GM12864 (cell line): ENCODE measurements at regions not wholly inside any gene's neighbourhood (a gene's known extent, or its start where the extent isn't known, plus 50 kb on each side); places are given as distances from the start of the nearest gene placed in this dataset.

Experiments
- DNase-seq: peaks from one replicate; pipeline ENCODE4 v3.0.0-alpha.2; 2011; ENCODE audit warnings: low read depth
- H3K4me3 ChIP-seq: 2 replicates; pipeline ENCODE4 v1.5.1; 2011; ENCODE audit warnings: mild to moderate bottlenecking, low read depth, low read length, control low read depth
- TF ChIP-seq, protein P1 (sequence below): IDR thresholded peaks from 2 replicates; pipeline ENCODE4 v1.5.1; 2011; ENCODE audit warnings: low read depth, mild to moderate bottlenecking, moderate library complexity, low read length, control low read depth, inconsistent platforms; ENCODE audit errors: missing control alignments

DNA sequence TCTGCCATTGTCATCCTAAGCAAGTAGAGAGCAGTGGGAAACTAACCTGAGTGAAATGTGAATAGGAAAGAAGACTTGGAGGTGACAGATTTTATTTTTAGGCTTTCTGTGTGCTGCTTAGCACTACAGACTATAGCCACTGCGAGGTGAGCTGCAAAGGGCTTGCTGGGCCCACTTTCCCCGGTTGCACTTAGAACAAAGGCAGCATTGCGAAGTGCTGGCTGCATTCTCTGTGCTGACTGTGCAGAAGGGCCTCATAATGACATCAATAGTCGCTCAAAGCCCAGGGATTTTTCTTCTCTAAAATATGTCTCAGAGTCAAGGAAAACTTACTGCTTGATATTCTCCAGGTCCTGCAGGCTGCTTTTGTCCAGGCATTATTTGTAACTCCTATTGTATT lies 592.1 kb downstream of the TDRD15 start:
- no peak for DNase-seq
- TF ChIP-seq, protein P1, sequence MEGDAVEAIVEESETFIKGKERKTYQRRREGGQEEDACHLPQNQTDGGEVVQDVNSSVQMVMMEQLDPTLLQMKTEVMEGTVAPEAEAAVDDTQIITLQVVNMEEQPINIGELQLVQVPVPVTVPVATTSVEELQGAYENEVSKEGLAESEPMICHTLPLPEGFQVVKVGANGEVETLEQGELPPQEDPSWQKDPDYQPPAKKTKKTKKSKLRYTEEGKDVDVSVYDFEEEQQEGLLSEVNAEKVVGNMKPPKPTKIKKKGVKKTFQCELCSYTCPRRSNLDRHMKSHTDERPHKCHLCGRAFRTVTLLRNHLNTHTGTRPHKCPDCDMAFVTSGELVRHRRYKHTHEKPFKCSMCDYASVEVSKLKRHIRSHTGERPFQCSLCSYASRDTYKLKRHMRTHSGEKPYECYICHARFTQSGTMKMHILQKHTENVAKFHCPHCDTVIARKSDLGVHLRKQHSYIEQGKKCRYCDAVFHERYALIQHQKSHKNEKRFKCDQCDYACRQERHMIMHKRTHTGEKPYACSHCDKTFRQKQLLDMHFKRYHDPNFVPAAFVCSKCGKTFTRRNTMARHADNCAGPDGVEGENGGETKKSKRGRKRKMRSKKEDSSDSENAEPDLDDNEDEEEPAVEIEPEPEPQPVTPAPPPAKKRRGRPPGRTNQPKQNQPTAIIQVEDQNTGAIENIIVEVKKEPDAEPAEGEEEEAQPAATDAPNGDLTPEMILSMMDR, result no peak
- H3K4me3 ChIP-seq, result no peak overlapping the region

DNA sequence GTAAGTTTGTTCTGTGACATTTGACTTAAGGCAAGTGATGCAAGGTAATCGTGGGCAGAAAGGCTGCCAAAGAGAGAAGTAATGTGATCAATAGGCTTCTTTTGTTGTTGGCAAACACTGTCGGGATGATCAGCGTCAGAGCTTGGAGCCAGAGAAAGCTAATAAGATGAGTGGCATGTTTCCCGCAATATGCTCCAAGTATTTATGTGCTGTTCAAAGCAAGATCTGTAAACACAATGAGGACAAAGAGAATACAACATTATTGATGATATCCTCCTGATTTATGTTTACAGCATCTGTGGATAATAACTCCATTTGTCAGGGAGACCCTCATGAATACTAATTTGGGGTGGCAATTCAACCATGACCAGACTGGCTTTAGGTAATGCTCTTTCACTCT lies 603.3 kb downstream of the TDRD15 start:
- DNase-seq, result no peak
- no peak overlapping the region for H3K4me3 ChIP-seq
- TF ChIP-seq, protein P1, result no peak

DNA sequence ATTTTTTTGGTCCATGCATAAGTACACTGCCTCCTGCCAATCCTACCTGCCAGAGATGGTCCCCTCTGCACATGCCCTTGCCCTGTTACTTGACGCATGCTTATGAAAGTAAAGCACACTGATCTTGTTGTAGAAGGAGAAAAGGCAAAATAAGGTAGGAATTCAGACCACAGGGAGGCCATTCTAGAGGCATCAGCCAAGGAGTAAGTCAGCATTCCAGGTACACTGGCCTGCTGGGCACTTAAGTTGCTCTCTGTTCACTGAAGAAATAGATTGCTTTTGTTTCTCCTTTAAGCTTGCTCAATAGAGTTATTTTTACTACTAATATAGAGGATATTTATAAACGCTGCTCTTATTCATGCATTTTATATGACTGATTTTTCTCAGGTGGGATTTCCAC lies 604.4 kb downstream of the TDRD15 start:
- no peak overlapping the region for H3K4me3 ChIP-seq
- TF ChIP-seq, protein P1, result no peak
- DNase-seq, result no peak

DNA sequence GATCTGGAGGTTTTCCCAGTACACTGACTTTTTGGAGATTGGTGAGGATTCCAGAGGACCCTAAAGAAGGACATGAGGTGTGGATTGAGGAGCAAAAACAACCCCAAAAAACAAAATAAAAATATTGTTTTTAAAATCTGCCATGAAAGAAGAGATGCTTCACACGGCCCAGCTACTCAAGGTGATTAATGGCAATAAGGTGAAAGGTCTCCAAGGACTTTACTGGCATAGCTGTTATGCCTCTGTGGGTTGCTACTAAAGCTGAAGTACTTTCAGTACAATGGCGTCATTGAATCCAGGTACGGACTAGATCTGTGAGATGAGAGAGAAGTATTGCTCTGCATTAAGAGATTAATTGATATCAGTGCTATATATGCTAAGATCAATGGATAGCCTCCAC lies 606.4 kb downstream of the TDRD15 start:
- H3K4me3 ChIP-seq, result no peak overlapping the region
- TF ChIP-seq, protein P1, result no peak
- no peak for DNase-seq

DNA sequence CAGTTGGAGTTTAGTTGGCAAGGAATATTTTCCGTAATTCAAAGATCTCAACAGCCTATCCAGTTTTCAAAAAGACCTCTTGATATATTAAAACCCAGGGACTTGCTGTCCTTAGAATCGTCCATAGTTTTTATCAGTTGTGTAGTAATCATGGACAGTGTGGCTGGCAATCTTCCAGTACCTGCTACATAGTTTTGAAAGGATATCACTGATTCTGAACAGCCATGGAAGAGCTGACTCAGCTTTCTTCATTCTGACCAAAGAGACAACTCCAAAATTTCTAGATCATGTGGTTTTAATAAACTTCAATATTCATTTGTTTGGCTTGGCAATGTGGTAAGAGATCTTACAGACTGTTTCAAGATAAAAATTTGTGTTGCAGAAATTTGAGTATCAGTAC lies 616.7 kb downstream of the TDRD15 start:
- no peak overlapping the region for H3K4me3 ChIP-seq
- TF ChIP-seq, protein P1, result no peak
- no peak for DNase-seq

DNA sequence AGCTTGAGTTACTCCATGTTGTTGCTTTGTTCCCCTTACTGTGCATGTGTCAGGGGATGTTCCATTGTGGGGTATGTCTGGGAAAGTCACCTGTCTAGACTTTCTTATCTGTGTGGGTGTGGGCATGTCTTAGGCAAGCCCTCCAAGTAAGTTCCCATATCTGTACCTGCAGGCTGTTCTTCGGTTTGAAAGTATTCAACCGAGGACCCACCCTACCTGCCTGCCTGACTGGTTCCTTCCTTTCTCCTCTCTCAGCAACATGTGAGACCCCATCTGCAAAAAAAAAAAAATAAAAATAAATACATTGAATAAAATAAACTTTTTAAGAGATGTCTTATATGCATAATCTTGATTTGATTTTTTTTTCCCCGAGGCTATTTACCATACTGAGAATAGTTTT lies 622.7 kb downstream of the TDRD15 start:
- DNase-seq, result no peak
- TF ChIP-seq, protein P1, result no peak
- no peak overlapping the region for H3K4me3 ChIP-seq

DNA sequence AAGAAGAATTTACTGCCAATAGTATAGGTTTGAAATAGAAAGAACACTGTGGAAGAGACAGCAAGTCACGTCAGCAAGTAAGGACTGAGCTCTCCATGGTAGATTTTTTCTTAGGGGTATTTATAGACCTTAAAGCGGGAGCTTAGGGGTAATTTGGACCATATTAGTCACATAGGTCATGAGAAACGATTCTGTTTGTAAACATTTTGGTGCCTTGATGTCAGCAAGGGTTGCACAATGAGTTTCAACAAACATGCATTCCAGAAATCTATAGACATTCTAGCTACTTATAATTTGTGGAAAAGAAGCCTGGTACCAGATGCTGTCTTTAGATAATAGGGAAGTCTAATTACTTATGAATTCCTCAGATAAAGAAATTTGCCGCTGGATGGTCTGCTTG lies 624.7 kb downstream of the TDRD15 start:
- DNase-seq, result no peak
- TF ChIP-seq, protein P1, result no peak
- no peak overlapping the region for H3K4me3 ChIP-seq
